ENCODE measurements at regions not wholly inside any gene's neighbourhood (a gene's known extent, or its start where the extent isn't known, plus 50 kb on each side); places are given as distances from the start of the nearest gene placed in this dataset.

GRCh38 chr18:78767648-78768071 lies 212.0 kb upstream of the SALL3 start:
- TF ChIP-seq, protein P1, sequence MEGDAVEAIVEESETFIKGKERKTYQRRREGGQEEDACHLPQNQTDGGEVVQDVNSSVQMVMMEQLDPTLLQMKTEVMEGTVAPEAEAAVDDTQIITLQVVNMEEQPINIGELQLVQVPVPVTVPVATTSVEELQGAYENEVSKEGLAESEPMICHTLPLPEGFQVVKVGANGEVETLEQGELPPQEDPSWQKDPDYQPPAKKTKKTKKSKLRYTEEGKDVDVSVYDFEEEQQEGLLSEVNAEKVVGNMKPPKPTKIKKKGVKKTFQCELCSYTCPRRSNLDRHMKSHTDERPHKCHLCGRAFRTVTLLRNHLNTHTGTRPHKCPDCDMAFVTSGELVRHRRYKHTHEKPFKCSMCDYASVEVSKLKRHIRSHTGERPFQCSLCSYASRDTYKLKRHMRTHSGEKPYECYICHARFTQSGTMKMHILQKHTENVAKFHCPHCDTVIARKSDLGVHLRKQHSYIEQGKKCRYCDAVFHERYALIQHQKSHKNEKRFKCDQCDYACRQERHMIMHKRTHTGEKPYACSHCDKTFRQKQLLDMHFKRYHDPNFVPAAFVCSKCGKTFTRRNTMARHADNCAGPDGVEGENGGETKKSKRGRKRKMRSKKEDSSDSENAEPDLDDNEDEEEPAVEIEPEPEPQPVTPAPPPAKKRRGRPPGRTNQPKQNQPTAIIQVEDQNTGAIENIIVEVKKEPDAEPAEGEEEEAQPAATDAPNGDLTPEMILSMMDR (IDR thresholded peaks at IDR 0.05): no peak
- TF ChIP-seq POLR2A (IDR thresholded peaks at IDR 0.05) (no peak), EP300 (IDR thresholded peaks at IDR 0.05) (no peak)

Data from sigmoid colon (tissue), 4 donors.